ENCODE measurements at regions not wholly inside any gene's neighbourhood (a gene's known extent, or its start where the extent isn't known, plus 50 kb on each side); places are given as distances from the start of the nearest gene placed in this dataset.

GRCh38 chr3:7999384-7999783 lies 502.2 kb upstream of the LMCD1 start:
- TF ChIP-seq, protein P1, sequence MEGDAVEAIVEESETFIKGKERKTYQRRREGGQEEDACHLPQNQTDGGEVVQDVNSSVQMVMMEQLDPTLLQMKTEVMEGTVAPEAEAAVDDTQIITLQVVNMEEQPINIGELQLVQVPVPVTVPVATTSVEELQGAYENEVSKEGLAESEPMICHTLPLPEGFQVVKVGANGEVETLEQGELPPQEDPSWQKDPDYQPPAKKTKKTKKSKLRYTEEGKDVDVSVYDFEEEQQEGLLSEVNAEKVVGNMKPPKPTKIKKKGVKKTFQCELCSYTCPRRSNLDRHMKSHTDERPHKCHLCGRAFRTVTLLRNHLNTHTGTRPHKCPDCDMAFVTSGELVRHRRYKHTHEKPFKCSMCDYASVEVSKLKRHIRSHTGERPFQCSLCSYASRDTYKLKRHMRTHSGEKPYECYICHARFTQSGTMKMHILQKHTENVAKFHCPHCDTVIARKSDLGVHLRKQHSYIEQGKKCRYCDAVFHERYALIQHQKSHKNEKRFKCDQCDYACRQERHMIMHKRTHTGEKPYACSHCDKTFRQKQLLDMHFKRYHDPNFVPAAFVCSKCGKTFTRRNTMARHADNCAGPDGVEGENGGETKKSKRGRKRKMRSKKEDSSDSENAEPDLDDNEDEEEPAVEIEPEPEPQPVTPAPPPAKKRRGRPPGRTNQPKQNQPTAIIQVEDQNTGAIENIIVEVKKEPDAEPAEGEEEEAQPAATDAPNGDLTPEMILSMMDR (IDR thresholded peaks at IDR 0.05; ENCODE audit: low read depth, low read length, poor library complexity, severe bottlenecking): no peak
- TF ChIP-seq EZH2phosphoT487 (IDR thresholded peaks at IDR 0.05; ENCODE audit: borderline replicate concordance, low read length): no peak
- H3K9me3 ChIP-seq (ENCODE audit: control insufficient read depth, insufficient read depth, low read length): no peaks in the 10 kb centered on the region
- H3F3A ChIP-seq (ENCODE audit: control insufficient read depth, insufficient read depth): no peaks in the 10 kb centered on the region
- H3K4me2 ChIP-seq (ENCODE audit: low read length): no peak overlapping the region
- no peaks in the 10 kb centered on the region for H3K27me3 ChIP-seq (ENCODE audit: control insufficient read depth, low read length)
- H3K36me3 ChIP-seq (ENCODE audit: control insufficient read depth, low read length): no peaks in the 10 kb centered on the region
- H3K27ac ChIP-seq (ENCODE audit: low read depth, low read length): no peak overlapping the region
- no peak overlapping the region for H3K4me3 ChIP-seq (ENCODE audit: low read length)
- H3K79me2 ChIP-seq (ENCODE audit: control insufficient read depth, low read length): no peaks in the 10 kb centered on the region
- no peaks in the 10 kb centered on the region for H3K4me1 ChIP-seq (ENCODE audit: control insufficient read depth, low read length)
- no peaks in the 10 kb centered on the region for H3K9me2 ChIP-seq (replicated peaks; ENCODE audit: control insufficient read depth, low read length)
- H4K20me1 ChIP-seq (ENCODE audit: control insufficient read depth, insufficient read depth, low read depth, low read length): no peaks in the 10 kb centered on the region

GRCh38 chr3:8001307-8001706 lies 500.3 kb upstream of the LMCD1 start:
- Histone ChIP-seq H3K4me2 (ENCODE audit: low read length) (no peak overlapping the region), H3K9me3 (ENCODE audit: control insufficient read depth, insufficient read depth, low read length) (no peaks in the 10 kb centered on the region), H3K36me3 (ENCODE audit: control insufficient read depth, low read length) (no peaks in the 10 kb centered on the region), H3K4me1 (ENCODE audit: control insufficient read depth, low read length) (no peaks in the 10 kb centered on the region), H3K27me3 (ENCODE audit: control insufficient read depth, low read length) (no peaks in the 10 kb centered on the region), H3K9me2 (replicated peaks; ENCODE audit: control insufficient read depth, low read length) (no peaks in the 10 kb centered on the region), H3K79me2 (ENCODE audit: control insufficient read depth, low read length) (no peaks in the 10 kb centered on the region), H3K4me3 (ENCODE audit: low read length) (no peak overlapping the region), H4K20me1 (ENCODE audit: control insufficient read depth, insufficient read depth, low read depth, low read length) (no peaks in the 10 kb centered on the region), H3F3A (ENCODE audit: control insufficient read depth, insufficient read depth) (no peaks in the 10 kb centered on the region), H3K27ac (ENCODE audit: low read depth, low read length) (no peak overlapping the region)
- no peak for TF ChIP-seq EZH2phosphoT487 (IDR thresholded peaks at IDR 0.05; ENCODE audit: borderline replicate concordance, low read length)
- TF ChIP-seq, protein P1 (IDR thresholded peaks at IDR 0.05; ENCODE audit: low read depth, low read length, poor library complexity, severe bottlenecking): no peak

GRCh38 chr3:8001712-8002111 lies 499.9 kb upstream of the LMCD1 start:
- H3K36me3 ChIP-seq (ENCODE audit: control insufficient read depth, low read length): no peaks in the 10 kb centered on the region
- no peak overlapping the region for H3K4me2 ChIP-seq (ENCODE audit: low read length)
- H3K4me1 ChIP-seq (ENCODE audit: control insufficient read depth, low read length): no peaks in the 10 kb centered on the region
- no peak overlapping the region for H3K4me3 ChIP-seq (ENCODE audit: low read length)
- no peaks in the 10 kb centered on the region for H3K27me3 ChIP-seq (ENCODE audit: control insufficient read depth, low read length)
- no peaks in the 10 kb centered on the region for H3F3A ChIP-seq (ENCODE audit: control insufficient read depth, insufficient read depth)
- H4K20me1 ChIP-seq (ENCODE audit: control insufficient read depth, insufficient read depth, low read depth, low read length): no peaks in the 10 kb centered on the region
- TF ChIP-seq EZH2phosphoT487 (IDR thresholded peaks at IDR 0.05; ENCODE audit: borderline replicate concordance, low read length): no peak
- TF ChIP-seq, protein P1 (IDR thresholded peaks at IDR 0.05; ENCODE audit: low read depth, low read length, poor library complexity, severe bottlenecking): no peak
- no peaks in the 10 kb centered on the region for H3K9me2 ChIP-seq (replicated peaks; ENCODE audit: control insufficient read depth, low read length)
- H3K79me2 ChIP-seq (ENCODE audit: control insufficient read depth, low read length): no peaks in the 10 kb centered on the region
- no peak overlapping the region for H3K27ac ChIP-seq (ENCODE audit: low read depth, low read length)
- no peaks in the 10 kb centered on the region for H3K9me3 ChIP-seq (ENCODE audit: control insufficient read depth, insufficient read depth, low read length)

DNA sequence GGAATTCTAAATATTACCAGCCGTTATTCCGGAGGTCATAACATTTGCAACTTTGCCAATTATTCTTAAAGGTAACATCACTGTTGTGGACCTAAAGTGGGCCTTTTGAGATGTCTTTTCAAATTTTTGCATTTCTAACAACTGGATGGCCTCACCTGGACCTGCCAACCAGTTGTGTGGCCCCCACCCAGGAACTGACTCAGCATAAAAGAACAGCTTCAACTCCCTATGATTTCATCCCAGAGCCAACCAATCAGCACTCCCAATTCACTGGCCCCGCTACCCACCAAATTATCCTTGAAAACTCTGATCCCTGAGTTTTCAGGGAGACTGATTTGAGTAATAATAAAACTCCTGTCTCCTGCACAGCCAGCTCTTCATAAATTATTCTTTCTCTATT lies 489.7 kb upstream of the LMCD1 start:
- H4K20me1 ChIP-seq (ENCODE audit: control insufficient read depth, insufficient read depth, low read depth, low read length): no peaks in the 10 kb centered on the region
- no peaks in the 10 kb centered on the region for H3K27me3 ChIP-seq (ENCODE audit: control insufficient read depth, low read length)
- H3K4me3 ChIP-seq (ENCODE audit: low read length): no peak overlapping the region
- no peaks in the 10 kb centered on the region for H3K79me2 ChIP-seq (ENCODE audit: control insufficient read depth, low read length)
- TF ChIP-seq, protein P1 (IDR thresholded peaks at IDR 0.05; ENCODE audit: low read depth, low read length, poor library complexity, severe bottlenecking): no peak
- no peak for TF ChIP-seq EZH2phosphoT487 (IDR thresholded peaks at IDR 0.05; ENCODE audit: borderline replicate concordance, low read length)
- no peaks in the 10 kb centered on the region for H3F3A ChIP-seq (ENCODE audit: control insufficient read depth, insufficient read depth)
- H3K9me3 ChIP-seq (ENCODE audit: control insufficient read depth, insufficient read depth, low read length): no peaks in the 10 kb centered on the region
- no peaks in the 10 kb centered on the region for H3K36me3 ChIP-seq (ENCODE audit: control insufficient read depth, low read length)
- no peaks in the 10 kb centered on the region for H3K4me1 ChIP-seq (ENCODE audit: control insufficient read depth, low read length)
- H3K9me2 ChIP-seq (replicated peaks; ENCODE audit: control insufficient read depth, low read length): no peaks in the 10 kb centered on the region
- no peak overlapping the region for H3K27ac ChIP-seq (ENCODE audit: low read depth, low read length)
- H3K4me2 ChIP-seq (ENCODE audit: low read length): no peak overlapping the region

Measured in DOHH2 (cell line).